ENCODE measurements at regions not wholly inside any gene's neighbourhood (a gene's known extent, or its start where the extent isn't known, plus 50 kb on each side); places are given as distances from the start of the nearest gene placed in this dataset.

GRCh38 chr3:61463191-61463590 is 98.2 kb upstream of the PTPRG start:
- no peak for TF ChIP-seq ZFP3 (CRISPR knock-in tag; IDR thresholded peaks at IDR 0.05)
- TF ChIP-seq, protein P1, sequence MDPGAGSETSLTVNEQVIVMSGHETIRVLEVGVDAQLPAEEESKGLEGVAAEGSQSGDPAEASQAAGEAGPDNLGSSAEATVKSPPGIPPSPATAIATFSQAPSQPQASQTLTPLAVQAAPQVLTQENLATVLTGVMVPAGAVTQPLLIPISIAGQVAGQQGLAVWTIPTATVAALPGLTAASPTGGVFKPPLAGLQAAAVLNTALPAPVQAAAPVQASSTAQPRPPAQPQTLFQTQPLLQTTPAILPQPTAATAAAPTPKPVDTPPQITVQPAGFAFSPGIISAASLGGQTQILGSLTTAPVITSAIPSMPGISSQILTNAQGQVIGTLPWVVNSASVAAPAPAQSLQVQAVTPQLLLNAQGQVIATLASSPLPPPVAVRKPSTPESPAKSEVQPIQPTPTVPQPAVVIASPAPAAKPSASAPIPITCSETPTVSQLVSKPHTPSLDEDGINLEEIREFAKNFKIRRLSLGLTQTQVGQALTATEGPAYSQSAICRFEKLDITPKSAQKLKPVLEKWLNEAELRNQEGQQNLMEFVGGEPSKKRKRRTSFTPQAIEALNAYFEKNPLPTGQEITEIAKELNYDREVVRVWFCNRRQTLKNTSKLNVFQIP (CRISPR knock-in tag; IDR thresholded peaks at IDR 0.05; ENCODE audit: borderline replicate concordance, low read depth), result no peak
- no peak for TF ChIP-seq GLIS3 (CRISPR knock-in tag; IDR thresholded peaks at IDR 0.05)
- TF ChIP-seq, protein P2, sequence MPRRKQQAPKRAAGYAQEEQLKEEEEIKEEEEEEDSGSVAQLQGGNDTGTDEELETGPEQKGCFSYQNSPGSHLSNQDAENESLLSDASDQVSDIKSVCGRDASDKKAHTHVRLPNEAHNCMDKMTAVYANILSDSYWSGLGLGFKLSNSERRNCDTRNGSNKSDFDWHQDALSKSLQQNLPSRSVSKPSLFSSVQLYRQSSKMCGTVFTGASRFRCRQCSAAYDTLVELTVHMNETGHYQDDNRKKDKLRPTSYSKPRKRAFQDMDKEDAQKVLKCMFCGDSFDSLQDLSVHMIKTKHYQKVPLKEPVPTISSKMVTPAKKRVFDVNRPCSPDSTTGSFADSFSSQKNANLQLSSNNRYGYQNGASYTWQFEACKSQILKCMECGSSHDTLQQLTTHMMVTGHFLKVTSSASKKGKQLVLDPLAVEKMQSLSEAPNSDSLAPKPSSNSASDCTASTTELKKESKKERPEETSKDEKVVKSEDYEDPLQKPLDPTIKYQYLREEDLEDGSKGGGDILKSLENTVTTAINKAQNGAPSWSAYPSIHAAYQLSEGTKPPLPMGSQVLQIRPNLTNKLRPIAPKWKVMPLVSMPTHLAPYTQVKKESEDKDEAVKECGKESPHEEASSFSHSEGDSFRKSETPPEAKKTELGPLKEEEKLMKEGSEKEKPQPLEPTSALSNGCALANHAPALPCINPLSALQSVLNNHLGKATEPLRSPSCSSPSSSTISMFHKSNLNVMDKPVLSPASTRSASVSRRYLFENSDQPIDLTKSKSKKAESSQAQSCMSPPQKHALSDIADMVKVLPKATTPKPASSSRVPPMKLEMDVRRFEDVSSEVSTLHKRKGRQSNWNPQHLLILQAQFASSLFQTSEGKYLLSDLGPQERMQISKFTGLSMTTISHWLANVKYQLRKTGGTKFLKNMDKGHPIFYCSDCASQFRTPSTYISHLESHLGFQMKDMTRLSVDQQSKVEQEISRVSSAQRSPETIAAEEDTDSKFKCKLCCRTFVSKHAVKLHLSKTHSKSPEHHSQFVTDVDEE (CRISPR knock-in tag; IDR thresholded peaks at IDR 0.05), result no peak
- no peak for TF ChIP-seq TCF4 (CRISPR knock-in tag; IDR thresholded peaks at IDR 0.05; ENCODE audit: borderline replicate concordance)
- no peak for TF ChIP-seq ARNTL (CRISPR knock-in tag; IDR thresholded peaks at IDR 0.05; ENCODE audit: borderline replicate concordance, low read depth)
- no peak for TF ChIP-seq ZNF565 (CRISPR knock-in tag; conservative IDR thresholded peaks at IDR 0.05; ENCODE audit: low read depth)
- ATAC-seq, result no peak

DNA sequence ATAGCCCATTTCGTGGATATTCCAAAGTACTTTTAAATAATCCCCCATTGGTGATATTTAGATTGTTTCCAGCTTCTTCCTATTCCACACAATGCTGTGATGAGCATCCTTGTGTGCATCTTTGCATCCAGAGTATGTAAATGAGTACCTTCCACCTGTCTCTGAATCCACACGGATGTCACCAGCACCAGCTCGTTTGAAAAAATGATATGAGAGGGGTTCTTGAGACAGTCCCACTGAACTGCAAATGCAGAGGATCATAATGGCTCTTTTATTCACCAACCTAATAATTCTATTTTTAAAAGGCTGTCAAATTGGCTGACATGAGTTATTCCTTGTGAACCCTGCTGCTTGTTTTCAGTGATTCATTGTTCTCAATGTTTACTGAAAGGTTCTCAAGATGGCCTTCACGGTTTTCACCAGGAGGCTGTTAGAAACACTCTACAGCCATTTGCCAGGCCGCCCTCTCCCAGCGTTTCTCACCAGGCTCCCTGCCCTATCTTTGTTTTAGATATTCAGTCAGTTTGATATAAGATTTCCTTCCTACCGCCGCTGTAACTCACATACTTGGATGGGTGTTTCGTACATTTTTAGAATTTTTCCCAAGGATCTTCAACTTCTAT is 96.7 kb upstream of the PTPRG start:
- no peak for ATAC-seq
- TF ChIP-seq BACH2 (CRISPR knock-in tag; IDR thresholded peaks at IDR 0.05; ENCODE audit: borderline replicate concordance) (no peak), ARNTL (CRISPR knock-in tag; IDR thresholded peaks at IDR 0.05; ENCODE audit: borderline replicate concordance, low read depth) (no peak), SNAI2 (CRISPR knock-in tag; IDR thresholded peaks at IDR 0.05) (no peak), ESRRG (CRISPR knock-in tag; IDR thresholded peaks at IDR 0.05) (no peak), TCF4 (CRISPR knock-in tag; IDR thresholded peaks at IDR 0.05; ENCODE audit: borderline replicate concordance) (no peak), CSDC2 (CRISPR knock-in tag; IDR thresholded peaks at IDR 0.05) (no peak), ZFP3 (CRISPR knock-in tag; IDR thresholded peaks at IDR 0.05) (no peak), TOX (CRISPR knock-in tag; IDR thresholded peaks at IDR 0.05; ENCODE audit: borderline replicate concordance) (no peak), ZC3H10 (CRISPR knock-in tag; IDR thresholded peaks at IDR 0.05) (no peak), ZNF565 (CRISPR knock-in tag; conservative IDR thresholded peaks at IDR 0.05; ENCODE audit: low read depth) (no peak), ISL1 (CRISPR knock-in tag; IDR thresholded peaks at IDR 0.05) (no peak), ZNF8 (CRISPR knock-in tag; IDR thresholded peaks at IDR 0.05) (no peak)
- TF ChIP-seq, protein P3, sequence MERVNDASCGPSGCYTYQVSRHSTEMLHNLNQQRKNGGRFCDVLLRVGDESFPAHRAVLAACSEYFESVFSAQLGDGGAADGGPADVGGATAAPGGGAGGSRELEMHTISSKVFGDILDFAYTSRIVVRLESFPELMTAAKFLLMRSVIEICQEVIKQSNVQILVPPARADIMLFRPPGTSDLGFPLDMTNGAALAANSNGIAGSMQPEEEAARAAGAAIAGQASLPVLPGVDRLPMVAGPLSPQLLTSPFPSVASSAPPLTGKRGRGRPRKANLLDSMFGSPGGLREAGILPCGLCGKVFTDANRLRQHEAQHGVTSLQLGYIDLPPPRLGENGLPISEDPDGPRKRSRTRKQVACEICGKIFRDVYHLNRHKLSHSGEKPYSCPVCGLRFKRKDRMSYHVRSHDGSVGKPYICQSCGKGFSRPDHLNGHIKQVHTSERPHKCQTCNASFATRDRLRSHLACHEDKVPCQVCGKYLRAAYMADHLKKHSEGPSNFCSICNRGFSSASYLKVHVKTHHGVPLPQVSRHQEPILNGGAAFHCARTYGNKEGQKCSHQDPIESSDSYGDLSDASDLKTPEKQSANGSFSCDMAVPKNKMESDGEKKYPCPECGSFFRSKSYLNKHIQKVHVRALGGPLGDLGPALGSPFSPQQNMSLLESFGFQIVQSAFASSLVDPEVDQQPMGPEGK (CRISPR knock-in tag; IDR thresholded peaks at IDR 0.05; ENCODE audit: borderline replicate concordance), result no peak
- TF ChIP-seq, protein P1 (CRISPR knock-in tag; IDR thresholded peaks at IDR 0.05; ENCODE audit: borderline replicate concordance, low read depth), result no peak
- TF ChIP-seq, protein P2 (CRISPR knock-in tag; IDR thresholded peaks at IDR 0.05), result no peak

DNA sequence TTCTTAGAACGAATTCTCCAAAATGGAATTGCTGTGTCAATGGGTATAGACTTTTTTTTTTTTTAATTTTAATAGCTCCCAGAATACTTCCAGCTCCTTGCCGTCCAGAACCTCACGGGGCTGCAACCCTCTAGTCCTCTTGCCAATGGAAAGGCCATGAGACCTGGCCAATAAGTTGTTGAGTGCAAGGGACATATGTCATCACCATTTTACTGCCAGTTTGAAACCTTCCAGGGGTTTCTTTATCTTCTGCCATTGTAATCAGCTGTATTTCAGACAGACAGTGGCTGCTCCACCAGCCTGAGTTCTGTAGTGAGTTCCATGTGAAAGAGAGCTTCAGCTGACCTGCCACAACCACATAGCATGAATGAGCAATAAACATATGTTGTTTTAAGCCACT is 95.0 kb upstream of the PTPRG start:
- no peak for ATAC-seq
- TF ChIP-seq ZNF565 (CRISPR knock-in tag; conservative IDR thresholded peaks at IDR 0.05; ENCODE audit: low read depth) (no peak), PPARA (CRISPR knock-in tag; IDR thresholded peaks at IDR 0.05; ENCODE audit: borderline replicate concordance) (no peak), SNAI2 (CRISPR knock-in tag; IDR thresholded peaks at IDR 0.05) (no peak), CSDC2 (CRISPR knock-in tag; IDR thresholded peaks at IDR 0.05) (no peak), TOX (CRISPR knock-in tag; IDR thresholded peaks at IDR 0.05; ENCODE audit: borderline replicate concordance) (no peak), ARNTL (CRISPR knock-in tag; IDR thresholded peaks at IDR 0.05; ENCODE audit: borderline replicate concordance, low read depth) (no peak), ZC3H10 (CRISPR knock-in tag; IDR thresholded peaks at IDR 0.05) (no peak)
- TF ChIP-seq, protein P3 (CRISPR knock-in tag; IDR thresholded peaks at IDR 0.05; ENCODE audit: borderline replicate concordance), result no peak
- TF ChIP-seq, protein P1 (CRISPR knock-in tag; IDR thresholded peaks at IDR 0.05; ENCODE audit: borderline replicate concordance, low read depth), result no peak
